PC-9 (cell line): ENCODE measurements at regions not wholly inside any gene's neighbourhood (a gene's known extent, or its start where the extent isn't known, plus 50 kb on each side); places are given as distances from the start of the nearest gene placed in this dataset.
A peak's percentile ranks its signal among the peaks of the same experiment; 100 is the strongest.

ENCODE experiments used
- EZH2 ChIP-seq: fragments of 200-600 bp; sonication (generic); IDR thresholded peaks from 2 replicates; pipeline ENCODE4 v1.8.0; 2017; ENCODE audit warnings: antibody characterized with exemption, low read depth
- TF ChIP-seq, protein P1 (sequence below): fragments of 200-600 bp; sonication (generic); conservative IDR thresholded peaks from 2 replicates; pipeline ENCODE4 v1.6.1; 2017; ENCODE audit warnings: mixed run types, antibody characterized with exemption, mild to moderate bottlenecking, moderate library complexity

DNA sequence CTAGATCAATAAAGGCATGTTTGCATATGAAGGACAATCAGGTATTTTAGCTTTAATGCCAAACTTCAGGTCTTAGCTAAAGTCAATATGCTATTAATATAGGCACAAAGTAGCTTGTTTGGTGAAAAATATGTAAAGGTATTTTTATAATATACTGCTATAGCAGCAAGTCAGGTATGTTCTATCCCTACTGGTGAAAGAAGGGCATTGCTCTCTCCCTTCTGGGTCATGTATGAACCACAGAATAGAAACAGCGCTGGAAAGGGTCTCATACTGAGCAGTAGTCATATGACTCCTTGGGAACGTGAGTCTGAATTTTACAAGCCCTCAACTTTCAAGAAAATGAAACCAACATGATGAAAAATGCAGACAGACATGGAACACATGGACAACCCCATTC is 314.6 kb downstream of the GRIN2B start:
- TF ChIP-seq, protein P1, sequence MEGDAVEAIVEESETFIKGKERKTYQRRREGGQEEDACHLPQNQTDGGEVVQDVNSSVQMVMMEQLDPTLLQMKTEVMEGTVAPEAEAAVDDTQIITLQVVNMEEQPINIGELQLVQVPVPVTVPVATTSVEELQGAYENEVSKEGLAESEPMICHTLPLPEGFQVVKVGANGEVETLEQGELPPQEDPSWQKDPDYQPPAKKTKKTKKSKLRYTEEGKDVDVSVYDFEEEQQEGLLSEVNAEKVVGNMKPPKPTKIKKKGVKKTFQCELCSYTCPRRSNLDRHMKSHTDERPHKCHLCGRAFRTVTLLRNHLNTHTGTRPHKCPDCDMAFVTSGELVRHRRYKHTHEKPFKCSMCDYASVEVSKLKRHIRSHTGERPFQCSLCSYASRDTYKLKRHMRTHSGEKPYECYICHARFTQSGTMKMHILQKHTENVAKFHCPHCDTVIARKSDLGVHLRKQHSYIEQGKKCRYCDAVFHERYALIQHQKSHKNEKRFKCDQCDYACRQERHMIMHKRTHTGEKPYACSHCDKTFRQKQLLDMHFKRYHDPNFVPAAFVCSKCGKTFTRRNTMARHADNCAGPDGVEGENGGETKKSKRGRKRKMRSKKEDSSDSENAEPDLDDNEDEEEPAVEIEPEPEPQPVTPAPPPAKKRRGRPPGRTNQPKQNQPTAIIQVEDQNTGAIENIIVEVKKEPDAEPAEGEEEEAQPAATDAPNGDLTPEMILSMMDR: 0 out of 2 replicates have a peak, but pooled peaks have one; percentile 14
- no peak for TF ChIP-seq EZH2
